HepG2 (cell line): ENCODE measurements at regions not wholly inside any gene's neighbourhood (a gene's known extent, or its start where the extent isn't known, plus 50 kb on each side); places are given as distances from the start of the nearest gene placed in this dataset.

ENCODE experiments used
- ATAC-seq: fragments of 200-7000 bp; cut with Tn5 transposase; 3 replicates; pipeline ENCODE4 v1.9.1; 2020; ENCODE audit warnings: mild to moderate bottlenecking, moderate library complexity
- BruUV-seq: library from RNA; stranded (reverse); fragments of 400-500 nt; replicated peaks from 2 replicates; lab custom pipeline; 2021; lab: Mats Ljungman, UMichigan
- CTCF ChIA-PET: fragments of 300-600 bp; formaldehyde crosslinking; extraction: SDS; loops from one replicate; lab custom pipeline; 2021; ENCODE audit warnings: low total read pairs, inconsistent platforms, low intra/inter-chr PET ratio; lab: Yijun Ruan, JAX
- POLR2A ChIA-PET: fragments of 350-600 bp; sonication (Branson Sonifier 250); formaldehyde crosslinking; loops from one replicate; lab custom pipeline; 2020; ENCODE audit warnings: antibody characterized with exemption, inconsistent platforms; lab: Yijun Ruan, JAX
- DNase-seq: peaks from one replicate; pipeline ENCODE4 v3.0.0-alpha.2; 2015; ENCODE audit warnings: low spot score
- FAIRE-seq: peaks from 3 replicates; lab custom pipeline; 2011; peaks lifted over from hg19 to GRCh38; lab: Jason Lieb, UNC
- H2AFZ ChIP-seq: one replicate; pipeline ENCODE4 v1.6.1; 2011; ENCODE audit warnings: low read length, inconsistent platforms
- H3K27ac ChIP-seq: fragments of 300-600 bp; 3 replicates; pipeline ENCODE4 v1.8.0; 2011; ENCODE audit warnings: mixed run types, mild to moderate bottlenecking, mixed read lengths, low read length, inconsistent platforms; ENCODE audit not compliant: insufficient read depth; ENCODE audit errors: extremely low read length
- H3K27me3 ChIP-seq, 2 experiments: fragments of 200-600 bp in 1 of 2; 2 replicates in 1 of 2; 3 replicates in 1 of 2; pipeline versions ENCODE4 v1.6.0 to v1.8.0; 2011; ENCODE audit warnings: low read length in 2 of 2, mild to moderate bottlenecking in 2 of 2, moderate library complexity in 2 of 2, inconsistent platforms in 1 of 2; ENCODE audit not compliant: insufficient read depth in 2 of 2, control insufficient read depth in 1 of 2
- H3K36me3 ChIP-seq, 2 experiments: fragments of 200-600 bp in 1 of 2; replicated peaks in 1 of 2; 2 replicates in 1 of 2; 3 replicates in 1 of 2; pipeline versions ENCODE4 v1.5.1 to v1.8.0; 2011; ENCODE audit warnings: low read length in 2 of 2, inconsistent platforms in 1 of 2; ENCODE audit not compliant: insufficient read depth in 2 of 2, control insufficient read depth in 1 of 2
- H3K4me1 ChIP-seq: 2 replicates; pipeline ENCODE4 v1.5.1; 2012; ENCODE audit warnings: low read length, inconsistent platforms; ENCODE audit not compliant: insufficient read depth
- H3K4me2 ChIP-seq: 2 replicates; pipeline ENCODE4 v1.6.0; 2011; ENCODE audit warnings: low read depth, low read length, inconsistent platforms
- H3K4me3 ChIP-seq, 3 experiments: fragments of 200-600 bp in 1 of 3; sonication (generic), shearing (Covaris generic) in 1 of 3; replicated peaks in 1 of 3; 2 replicates each; pipeline ENCODE4 v1.5.1; 2011 to 2016; ENCODE audit warnings: low read length in 3 of 3, inconsistent platforms in 2 of 3, low read depth in 2 of 3, mild to moderate bottlenecking in 2 of 3, control low read depth in 1 of 3, mixed read lengths in 1 of 3; ENCODE audit not compliant: insufficient read depth in 1 of 3
- H3K79me2 ChIP-seq: one replicate; pipeline ENCODE4 v1.6.1; 2011; ENCODE audit warnings: low read length, inconsistent platforms; ENCODE audit not compliant: insufficient read depth
- H3K9ac ChIP-seq: 2 replicates; pipeline ENCODE4 v1.6.0; 2011; ENCODE audit warnings: mild to moderate bottlenecking, low read depth, low read length, inconsistent platforms; ENCODE audit not compliant: insufficient read depth
- H3K9me3 ChIP-seq: 2 replicates; pipeline ENCODE4 v1.5.1; 2012; ENCODE audit warnings: mild to moderate bottlenecking, low read length
- H4K20me1 ChIP-seq: 2 replicates; pipeline ENCODE4 v1.6.0; 2011; ENCODE audit warnings: inconsistent platforms, mild to moderate bottlenecking, low read length, moderate library complexity; ENCODE audit not compliant: insufficient read depth
- JDP2 ChIP-seq: sonication (generic); formaldehyde crosslinking; IDR thresholded peaks from 2 replicates; pipeline ENCODE4 v1.8.1; 2022; ENCODE audit warnings: missing genetic modification reagents, borderline replicate concordance
- KDM1A ChIP-seq: IDR thresholded peaks from 2 replicates; pipeline ENCODE4 v1.6.1; 2016; ENCODE audit warnings: missing compliant biosample characterization
- KMT2B ChIP-seq: IDR thresholded peaks from 2 replicates; pipeline ENCODE4 v1.6.1; 2016; ENCODE audit warnings: missing genetic modification reagents, missing compliant biosample characterization
- SMAD3 ChIP-seq: sonication (generic); formaldehyde crosslinking; IDR thresholded peaks from 2 replicates; pipeline ENCODE4 v1.4.0; 2020; ENCODE audit warnings: missing genetic modification reagents
- ZBTB20 ChIP-seq: sonication (generic); formaldehyde crosslinking; IDR thresholded peaks from 2 replicates; pipeline ENCODE4 v1.8.1; 2023; ENCODE audit warnings: missing genetic modification reagents, low read depth, mild to moderate bottlenecking, borderline replicate concordance
- ZFP41 ChIP-seq: sonication (generic); formaldehyde crosslinking; IDR thresholded peaks from 2 replicates; pipeline ENCODE4 v1.4.0; 2020; ENCODE audit warnings: mild to moderate bottlenecking, missing genetic modification reagents, borderline replicate concordance
- ZNF720 ChIP-seq: sonication (generic); formaldehyde crosslinking; IDR thresholded peaks from 2 replicates; pipeline ENCODE4 v1.4.0; 2020; ENCODE audit warnings: missing genetic modification reagents
- WGBS: methylation state at CpG from one replicate; pipeline ENCODE4 v1.1.6; 2017; ENCODE audit warnings: low lambda C conversion rate; 5-methylcytosine and 5-hydroxymethylcytosine counted together
- in situ Hi-C: cut with HindIII; loops from 2 replicates; pipeline ENCODE4 v1.10.0; 2017; ENCODE audit warnings: low pct_unique_long_range_greater_than_20kb; ENCODE audit not compliant: extremely low pct_ligation_motif_present
- intact Hi-C: fragments of 100-400 bp; cut with micrococcal nuclease; formaldehyde crosslinking; loops from one replicate; pipeline ENCODE4 v1.10.0; 2022; ENCODE audit not compliant: unreplicated experiment
- TF ChIP-seq, protein P1 (sequence below): sonication (generic); formaldehyde crosslinking; IDR thresholded peaks from 2 replicates; pipeline ENCODE4 v1.4.0; 2020; ENCODE audit warnings: missing genetic modification reagents
- TF ChIP-seq, protein P2 (sequence below): sonication (generic); formaldehyde crosslinking; IDR thresholded peaks from 2 replicates; pipeline ENCODE4 v1.8.1; 2023; ENCODE audit warnings: mild to moderate bottlenecking, missing genetic modification reagents, borderline replicate concordance
- TF ChIP-seq, protein P3 (sequence below): sonication (generic); formaldehyde crosslinking; IDR thresholded peaks from 2 replicates; pipeline ENCODE4 v1.5.1; 2020; ENCODE audit warnings: mild to moderate bottlenecking, missing genetic modification reagents, moderate library complexity
- TF ChIP-seq, protein P4 (sequence below): sonication (generic); formaldehyde crosslinking; IDR thresholded peaks from 2 replicates; pipeline ENCODE4 v1.8.0; 2022; ENCODE audit warnings: missing genetic modification reagents, mild to moderate bottlenecking, borderline replicate concordance

DNA sequence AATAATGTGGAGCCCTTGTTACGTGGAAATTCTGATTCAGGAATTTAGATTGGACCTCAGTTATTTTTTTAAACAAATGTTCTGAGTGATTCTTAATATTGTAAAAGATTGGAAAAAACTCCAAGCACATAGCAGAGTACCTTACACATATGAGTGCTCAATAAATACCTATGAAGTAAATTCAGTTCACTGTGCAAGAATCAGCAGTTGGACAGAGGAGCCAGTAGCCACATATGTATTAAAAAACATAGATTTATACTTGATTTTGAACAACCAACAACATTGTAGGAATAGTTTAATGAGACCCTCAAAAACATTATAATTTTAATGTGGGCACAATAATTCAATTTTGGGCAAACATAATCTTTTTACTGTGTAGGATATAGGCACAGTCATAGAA, 109.3 kb upstream of the B3GAT2 start (continued):
- TF ChIP-seq, protein P1, sequence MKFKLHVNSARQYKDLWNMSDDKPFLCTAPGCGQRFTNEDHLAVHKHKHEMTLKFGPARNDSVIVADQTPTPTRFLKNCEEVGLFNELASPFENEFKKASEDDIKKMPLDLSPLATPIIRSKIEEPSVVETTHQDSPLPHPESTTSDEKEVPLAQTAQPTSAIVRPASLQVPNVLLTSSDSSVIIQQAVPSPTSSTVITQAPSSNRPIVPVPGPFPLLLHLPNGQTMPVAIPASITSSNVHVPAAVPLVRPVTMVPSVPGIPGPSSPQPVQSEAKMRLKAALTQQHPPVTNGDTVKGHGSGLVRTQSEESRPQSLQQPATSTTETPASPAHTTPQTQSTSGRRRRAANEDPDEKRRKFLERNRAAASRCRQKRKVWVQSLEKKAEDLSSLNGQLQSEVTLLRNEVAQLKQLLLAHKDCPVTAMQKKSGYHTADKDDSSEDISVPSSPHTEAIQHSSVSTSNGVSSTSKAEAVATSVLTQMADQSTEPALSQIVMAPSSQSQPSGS (CRISPR knock-in tag), result no peak

DNA sequence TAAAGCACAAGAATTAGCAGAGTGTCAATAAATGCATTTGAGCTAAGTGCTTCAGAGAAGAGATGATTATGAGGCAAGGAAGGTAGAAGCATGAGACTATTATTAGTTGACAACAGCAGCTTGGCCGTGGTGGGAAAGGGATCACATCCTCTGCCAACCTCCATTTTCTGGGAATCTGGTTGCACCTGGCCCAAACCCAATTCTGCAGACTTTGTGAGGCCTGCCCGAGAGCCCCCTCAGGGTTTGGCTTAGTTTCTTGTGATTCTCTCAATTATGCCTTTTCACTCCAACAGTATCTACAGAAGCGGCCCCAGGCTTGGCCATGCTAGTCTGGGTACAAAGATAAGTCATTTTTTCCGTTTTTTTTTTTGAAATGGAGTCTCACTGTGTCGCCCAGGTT, 111.0 kb upstream of the B3GAT2 start:
- ATAC-seq, result no peak

More for the DNA sequence above, 111.0 kb upstream of the B3GAT2 start:
- ChIA-PET POLR2A (no interaction called here), CTCF (no interaction called here)
- Histone ChIP-seq H4K20me1 (no peaks in the 10 kb centered on the region), H2AFZ (no peak overlapping the region), H3K27me3 (no peaks in the 10 kb centered on the region), H3K9ac (no peak overlapping the region), H3K4me3 (no peak overlapping the region), H3K4me2 (no peak overlapping the region), H3K9me3 (no peaks in the 10 kb centered on the region), H3K79me2 (no peaks in the 10 kb centered on the region), H3K36me3 (no peaks in the 10 kb centered on the region)
- intact Hi-C loops, result no loop called here
- DNase-seq, result no peak
- no peak for TF ChIP-seq ZFP41
- TF ChIP-seq ZBTB20 (CRISPR knock-in tag), result no peak
- no peak for TF ChIP-seq JDP2 (CRISPR knock-in tag)
- TF ChIP-seq, protein P2, sequence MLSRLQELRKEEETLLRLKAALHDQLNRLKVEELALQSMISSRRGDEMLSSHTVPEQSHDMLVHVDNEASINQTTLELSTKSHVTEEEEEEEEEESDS (CRISPR knock-in tag), result no peak
- TF ChIP-seq, protein P3, sequence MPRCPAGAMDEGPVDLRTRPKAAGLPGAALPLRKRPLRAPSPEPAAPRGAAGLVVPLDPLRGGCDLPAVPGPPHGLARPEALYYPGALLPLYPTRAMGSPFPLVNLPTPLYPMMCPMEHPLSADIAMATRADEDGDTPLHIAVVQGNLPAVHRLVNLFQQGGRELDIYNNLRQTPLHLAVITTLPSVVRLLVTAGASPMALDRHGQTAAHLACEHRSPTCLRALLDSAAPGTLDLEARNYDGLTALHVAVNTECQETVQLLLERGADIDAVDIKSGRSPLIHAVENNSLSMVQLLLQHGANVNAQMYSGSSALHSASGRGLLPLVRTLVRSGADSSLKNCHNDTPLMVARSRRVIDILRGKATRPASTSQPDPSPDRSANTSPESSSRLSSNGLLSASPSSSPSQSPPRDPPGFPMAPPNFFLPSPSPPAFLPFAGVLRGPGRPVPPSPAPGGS (CRISPR knock-in tag), result no peak
- TF ChIP-seq, protein P4, sequence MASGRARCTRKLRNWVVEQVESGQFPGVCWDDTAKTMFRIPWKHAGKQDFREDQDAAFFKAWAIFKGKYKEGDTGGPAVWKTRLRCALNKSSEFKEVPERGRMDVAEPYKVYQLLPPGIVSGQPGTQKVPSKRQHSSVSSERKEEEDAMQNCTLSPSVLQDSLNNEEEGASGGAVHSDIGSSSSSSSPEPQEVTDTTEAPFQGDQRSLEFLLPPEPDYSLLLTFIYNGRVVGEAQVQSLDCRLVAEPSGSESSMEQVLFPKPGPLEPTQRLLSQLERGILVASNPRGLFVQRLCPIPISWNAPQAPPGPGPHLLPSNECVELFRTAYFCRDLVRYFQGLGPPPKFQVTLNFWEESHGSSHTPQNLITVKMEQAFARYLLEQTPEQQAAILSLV (CRISPR knock-in tag), result no peak
- no peak for TF ChIP-seq KMT2B
- TF ChIP-seq SMAD3 (CRISPR knock-in tag), result no peak
- TF ChIP-seq ZNF720 (CRISPR knock-in tag), result no peak
- no peak for TF ChIP-seq KDM1A (CRISPR knock-in tag)
- TF ChIP-seq, all 625 proteins: peak for 0
- H3K4me1 ChIP-seq, result no peaks in the 10 kb centered on the region
- in situ Hi-C loops, result no loop called here
- H3K27ac ChIP-seq, result no peak overlapping the region
- WGBS, result 37% methylated on average over 5 of the region's 5 CpGs
- FAIRE-seq, result no peak
- BruUV-seq, result no TSS peak
